Activated CD4-positive, alpha-beta T cell treated with anti-CD3 and anti-CD28 coated beads, Interleukin-2, amount 10 ng/mL, durations not matched to agents 24 days and 14 days (primary cell): ENCODE measurements at regions not wholly inside any gene's neighbourhood (a gene's known extent, or its start where the extent isn't known, plus 50 kb on each side); places are given as distances from the start of the nearest gene placed in this dataset.
"Not testable (repeated sequence)": the region's sequence is repeated elsewhere in the genome, so short reads cannot be mapped to it uniquely, and the experiment has no call there.

Experiments
- DNase-seq: peaks from one replicate; pipeline ENCODE4 v3.0.0; 2022
- H3K27ac Mint-ChIP-seq: one replicate; pipeline ENCODE4 v1.8.0; 2022; ENCODE audit warnings: mild to moderate bottlenecking, mixed read lengths
- H3K27me3 Mint-ChIP-seq: one replicate; pipeline ENCODE4 v1.8.0; 2022; ENCODE audit warnings: mixed read lengths
- H3K36me3 Mint-ChIP-seq: one replicate; pipeline ENCODE4 v1.8.0; 2022; ENCODE audit warnings: low read depth, mild to moderate bottlenecking, mixed read lengths
- H3K4me1 Mint-ChIP-seq: one replicate; pipeline ENCODE4 v1.8.0; 2021; ENCODE audit warnings: mixed read lengths
- H3K4me3 Mint-ChIP-seq: one replicate; pipeline ENCODE4 v1.8.0; 2022; ENCODE audit warnings: mild to moderate bottlenecking, moderate library complexity, mixed read lengths
- H3K9me3 Mint-ChIP-seq: one replicate; pipeline ENCODE4 v1.8.0; 2021; ENCODE audit warnings: mixed read lengths
- intact Hi-C: fragments of 100-400 bp; cut with micrococcal nuclease; formaldehyde crosslinking; loops from one replicate; pipeline ENCODE4 v1.15.1; 2023

DNA sequence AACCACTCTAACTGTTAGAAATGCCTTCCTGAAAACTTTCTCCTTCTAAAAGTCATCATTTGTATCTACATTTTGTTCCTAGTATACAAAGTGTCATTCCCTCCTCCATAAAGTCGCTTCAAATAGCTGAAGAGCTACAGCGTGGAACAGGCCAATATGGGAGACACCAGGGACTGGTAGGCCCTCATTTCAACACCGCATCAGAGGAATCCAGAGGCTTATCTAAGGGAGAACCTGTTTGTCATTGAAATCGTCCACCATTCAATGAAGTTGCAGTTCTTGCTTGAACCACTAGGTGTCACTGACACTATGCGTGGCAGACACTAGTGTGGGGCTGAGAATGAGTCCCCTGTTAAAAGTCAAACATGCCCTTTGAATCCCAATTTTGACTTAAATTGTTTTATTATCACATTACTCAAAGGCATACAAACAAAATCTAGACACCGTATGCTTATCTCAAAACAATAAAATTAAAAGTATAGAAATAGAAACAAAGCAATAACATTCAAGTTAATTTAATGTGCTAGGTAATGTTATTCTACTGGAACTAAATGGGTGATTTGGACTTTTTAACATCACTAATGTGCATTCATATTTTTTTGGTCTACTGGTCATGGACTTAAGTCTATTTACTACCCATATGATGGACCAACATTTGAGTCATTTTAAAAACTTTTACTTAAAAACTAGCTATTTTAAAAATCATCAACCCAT lies 182.3 kb downstream of the FCRL5 start:
- Mint-ChIP-seq H3K27me3 (peaks cover 13% of the 10 kb centered on the region), H3K36me3 (no peaks in the 10 kb centered on the region), H3K27ac (no peak overlapping the region), H3K9me3 (no peaks in the 10 kb centered on the region), H3K4me1 (no peaks in the 10 kb centered on the region), H3K4me3 (no peak overlapping the region)
- intact Hi-C loops: loop anchor here (1.0 to 10.0 kb wide), 2 partner anchors 120 to 175 kb away; no protein-coding TSS in a partner anchor
- DNase-seq: peak; percentile 84

DNA sequence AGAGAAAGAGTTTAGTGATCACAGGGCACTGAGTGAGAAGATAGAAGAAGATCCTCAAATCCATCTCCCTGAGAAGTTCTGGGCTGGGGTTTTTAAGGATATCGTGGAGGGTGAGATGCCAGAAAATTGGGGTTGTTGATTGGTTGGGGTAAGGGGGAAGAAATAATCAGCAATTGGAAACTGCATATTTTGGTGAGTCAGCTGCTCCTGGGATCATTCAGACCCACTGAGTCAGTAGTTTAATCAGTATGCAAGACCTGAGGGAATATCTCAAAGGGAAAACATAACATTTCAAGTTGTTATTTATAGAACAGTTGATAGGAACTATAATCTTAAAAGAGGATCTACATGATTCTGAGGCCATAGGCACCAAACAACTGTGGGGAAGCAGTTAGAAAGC lies 183.4 kb downstream of the FCRL5 start:
- DNase-seq, intact Hi-C loops, H3K4me1 Mint-ChIP-seq, H3K27ac Mint-ChIP-seq, H3K9me3 Mint-ChIP-seq, H3K4me3 Mint-ChIP-seq, H3K36me3 Mint-ChIP-seq: not testable (repeated sequence)
- peaks cover 13% of the 10 kb centered on the region for H3K27me3 Mint-ChIP-seq

DNA sequence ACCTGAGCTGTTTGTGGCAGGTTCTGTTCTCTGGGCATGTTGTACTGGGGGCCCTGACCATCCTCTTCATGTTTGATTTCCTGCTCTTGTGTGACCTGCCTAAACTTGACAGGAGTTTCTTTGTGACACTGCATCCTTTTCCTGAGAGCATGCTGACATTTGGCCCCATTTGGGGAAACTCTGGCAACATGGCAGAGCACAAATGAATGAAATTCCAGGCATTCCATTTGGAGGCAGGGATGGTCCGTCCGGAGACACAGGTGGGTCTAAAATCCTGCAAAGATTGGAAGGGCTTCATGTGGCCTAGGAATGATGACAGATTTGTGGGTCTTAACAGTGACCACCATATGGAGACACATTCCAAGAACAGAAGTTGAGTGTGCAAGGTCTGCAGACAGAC lies 184.0 kb downstream of the FCRL5 start:
- no peaks in the 10 kb centered on the region for H3K4me1 Mint-ChIP-seq
- no peaks in the 10 kb centered on the region for H3K9me3 Mint-ChIP-seq
- no peak overlapping the region for H3K4me3 Mint-ChIP-seq
- H3K27ac Mint-ChIP-seq: no peak overlapping the region
- no peaks in the 10 kb centered on the region for H3K36me3 Mint-ChIP-seq
- peaks cover 13% of the 10 kb centered on the region for H3K27me3 Mint-ChIP-seq
- intact Hi-C loops: no loop called here
- no peak for DNase-seq

DNA sequence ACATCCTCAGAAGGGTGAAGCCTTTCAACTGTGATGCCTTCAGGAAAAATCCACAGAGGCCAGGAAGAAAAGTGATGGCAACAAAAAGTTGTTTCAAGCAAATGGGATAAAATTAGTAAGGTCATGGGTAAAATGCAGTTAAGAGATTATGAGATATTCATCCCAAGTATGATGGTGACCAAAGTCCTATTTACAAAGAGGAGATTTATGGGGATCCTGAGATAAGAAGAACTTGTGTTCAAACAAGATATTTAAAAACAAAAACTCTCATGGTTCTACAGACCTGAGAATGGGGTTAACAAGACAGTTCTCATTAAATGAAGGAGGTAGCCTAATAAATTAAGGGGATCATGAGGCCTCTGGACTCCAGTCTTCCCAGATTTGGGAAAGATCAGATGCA lies 184.4 kb downstream of the FCRL5 start:
- H3K36me3 Mint-ChIP-seq: no peaks in the 10 kb centered on the region
- no peak overlapping the region for H3K4me3 Mint-ChIP-seq
- intact Hi-C loops: no loop called here
- DNase-seq: no peak
- H3K9me3 Mint-ChIP-seq: no peaks in the 10 kb centered on the region
- H3K4me1 Mint-ChIP-seq: no peaks in the 10 kb centered on the region
- H3K27me3 Mint-ChIP-seq: peaks cover 15% of the 10 kb centered on the region
- H3K27ac Mint-ChIP-seq: no peak overlapping the region

DNA sequence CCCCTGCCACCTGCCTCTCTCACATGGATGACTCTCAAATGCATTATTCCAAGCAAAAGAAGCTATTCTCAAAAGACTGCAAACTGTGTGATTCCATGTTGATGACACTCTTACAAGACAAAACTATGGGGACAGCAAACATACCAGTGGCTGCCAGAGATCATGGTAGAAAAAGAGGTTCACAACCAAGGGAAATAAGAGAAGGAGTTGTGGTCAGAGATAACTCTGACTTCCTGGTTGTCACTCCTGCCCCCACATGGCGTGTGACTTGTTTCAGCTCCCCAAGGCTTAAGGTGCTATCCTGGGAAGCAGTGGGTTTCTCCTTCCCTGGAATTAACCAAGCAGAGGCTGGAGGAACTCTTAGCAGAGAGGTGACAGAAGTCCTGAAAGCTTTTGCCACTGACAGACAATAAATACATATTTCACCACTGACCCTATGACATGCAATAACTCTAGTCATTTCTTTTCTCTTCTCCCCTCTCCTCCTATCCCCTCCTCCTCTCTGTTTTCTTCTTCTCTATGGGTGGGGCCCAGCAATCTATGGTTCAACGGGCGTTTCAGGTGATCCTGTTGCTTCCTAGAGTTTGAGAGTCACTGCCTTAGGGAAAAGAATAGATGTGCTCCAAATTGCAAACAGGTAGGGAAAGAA lies 185.1 kb downstream of the FCRL5 start:
- Mint-ChIP-seq H3K9me3 (no peaks in the 10 kb centered on the region), H3K27me3 (peaks cover 15% of the 10 kb centered on the region), H3K27ac (no peak overlapping the region), H3K36me3 (no peaks in the 10 kb centered on the region), H3K4me3 (no peak overlapping the region), H3K4me1 (no peaks in the 10 kb centered on the region)
- no peak for DNase-seq
- intact Hi-C loops: no loop called here

DNA sequence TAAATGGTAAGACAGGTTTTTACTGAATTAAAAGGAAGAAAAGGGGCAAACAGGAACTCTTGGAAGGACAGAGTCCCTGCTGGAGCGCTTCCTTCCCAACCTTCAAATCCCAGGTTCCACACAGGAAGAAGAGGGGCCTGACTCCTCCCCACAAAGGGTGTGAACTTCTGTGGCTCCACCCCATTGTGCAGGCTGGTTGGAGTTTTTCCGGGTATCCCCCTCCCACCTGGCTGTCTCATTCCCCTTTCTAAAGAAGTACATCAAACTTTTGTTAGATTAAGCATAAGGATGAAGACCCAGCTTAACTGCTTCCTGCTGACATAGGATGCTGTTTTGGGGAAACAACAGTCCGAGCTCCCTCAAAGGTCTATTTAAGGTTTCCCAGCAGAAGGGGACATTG lies 187.7 kb downstream of the FCRL5 start:
- peaks cover 14% of the 10 kb centered on the region for H3K27me3 Mint-ChIP-seq
- no peak overlapping the region for H3K27ac Mint-ChIP-seq
- no peaks in the 10 kb centered on the region for H3K36me3 Mint-ChIP-seq
- H3K9me3 Mint-ChIP-seq: no peaks in the 10 kb centered on the region
- intact Hi-C loops: no loop called here
- no peaks in the 10 kb centered on the region for H3K4me1 Mint-ChIP-seq
- DNase-seq: no peak
- no peak overlapping the region for H3K4me3 Mint-ChIP-seq

DNA sequence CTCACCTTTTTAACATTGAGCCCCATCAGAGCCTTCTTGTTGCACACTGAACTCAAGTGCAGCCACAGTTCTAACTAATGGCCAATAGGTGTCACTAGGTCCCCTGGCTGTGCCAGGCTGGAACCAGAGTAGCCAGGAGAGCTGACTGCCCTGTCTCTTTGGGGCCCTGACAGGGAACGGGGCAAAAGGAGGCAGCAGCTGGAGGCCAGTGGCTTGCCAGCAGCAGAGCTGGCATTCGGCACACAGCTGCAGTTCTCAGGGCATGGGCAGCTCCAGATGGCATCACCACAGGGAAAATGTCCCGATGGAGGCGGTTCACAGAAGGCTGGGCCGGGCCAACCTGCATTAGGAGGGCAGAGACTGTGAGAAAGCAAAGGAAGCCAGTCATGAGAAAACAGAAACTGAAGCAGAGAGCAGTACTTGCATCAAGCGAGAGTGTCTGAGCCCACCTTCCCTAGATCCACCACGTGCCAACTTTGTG lies 188.6 kb downstream of the FCRL5 start:
- Mint-ChIP-seq H3K4me3 (no peak overlapping the region), H3K36me3 (no peaks in the 10 kb centered on the region), H3K4me1 (no peaks in the 10 kb centered on the region), H3K27ac (no peak overlapping the region), H3K27me3 (peaks cover 13% of the 10 kb centered on the region), H3K9me3 (no peaks in the 10 kb centered on the region)
- no peak for DNase-seq
- intact Hi-C loops: no loop called here

DNA sequence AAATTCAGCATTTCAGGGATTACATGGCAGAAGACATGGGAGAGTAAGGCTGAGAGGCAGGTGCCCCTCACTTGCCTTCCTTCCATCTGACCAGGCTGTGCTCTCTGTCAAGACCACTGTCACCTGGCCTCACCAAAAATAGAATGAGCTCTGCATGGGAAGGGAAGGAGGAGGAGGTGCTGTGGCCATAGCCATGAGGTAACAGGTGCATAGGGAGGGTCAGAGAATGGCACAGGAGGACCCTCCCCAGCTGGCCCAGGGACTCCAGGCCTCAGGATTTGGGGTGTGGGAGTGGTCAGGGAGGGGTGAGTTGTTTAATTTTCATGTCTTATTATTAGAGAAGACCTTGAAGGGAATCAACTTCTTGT lies 192.3 kb downstream of the FCRL5 start:
- no peak for DNase-seq
- peaks cover 11% of the 10 kb centered on the region for H3K27me3 Mint-ChIP-seq
- H3K4me1 Mint-ChIP-seq: no peaks in the 10 kb centered on the region
- H3K9me3 Mint-ChIP-seq: no peaks in the 10 kb centered on the region
- H3K27ac Mint-ChIP-seq: no peak overlapping the region
- H3K36me3 Mint-ChIP-seq: no peaks in the 10 kb centered on the region
- intact Hi-C loops: no loop called here
- H3K4me3 Mint-ChIP-seq: no peak overlapping the region

DNA sequence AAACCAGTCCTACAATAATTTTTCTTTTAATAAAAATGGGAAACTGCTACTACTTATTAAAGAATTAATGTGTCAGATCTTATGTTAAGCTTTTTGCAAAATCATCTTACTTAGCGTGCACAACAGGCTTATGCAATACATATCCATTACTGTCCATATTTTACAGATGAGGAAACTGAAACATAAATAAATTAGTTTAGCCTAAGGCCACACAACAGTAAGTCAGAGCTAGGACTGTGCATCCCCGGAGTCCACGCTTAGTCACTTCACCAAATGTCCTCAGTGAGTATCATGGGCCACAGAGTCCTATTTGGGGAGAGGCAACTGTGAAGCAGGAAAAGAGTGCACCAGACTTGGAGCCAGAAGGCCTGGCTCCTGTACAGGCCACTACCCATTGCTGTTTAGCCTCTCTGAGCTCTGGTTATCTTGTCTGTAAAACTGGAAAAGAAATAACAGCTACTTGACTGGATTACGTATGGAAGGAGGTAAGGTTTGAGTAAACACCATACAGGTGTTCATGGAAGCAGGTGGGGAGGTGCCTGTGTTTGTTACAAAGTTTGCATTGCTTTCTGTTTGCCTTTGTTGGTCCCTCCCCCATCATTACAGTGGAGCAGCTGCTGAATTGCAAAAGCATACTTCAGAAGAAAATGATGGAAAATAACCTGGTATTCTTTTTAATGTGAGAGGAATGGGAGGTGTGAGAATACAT lies 192.8 kb downstream of the FCRL5 start:
- H3K27me3 Mint-ChIP-seq: peaks cover 11% of the 10 kb centered on the region
- no peak overlapping the region for H3K4me3 Mint-ChIP-seq
- H3K9me3 Mint-ChIP-seq: no peaks in the 10 kb centered on the region
- no peak overlapping the region for H3K27ac Mint-ChIP-seq
- no peak for DNase-seq
- intact Hi-C loops: no loop called here
- H3K36me3 Mint-ChIP-seq: no peaks in the 10 kb centered on the region
- H3K4me1 Mint-ChIP-seq: no peaks in the 10 kb centered on the region

DNA sequence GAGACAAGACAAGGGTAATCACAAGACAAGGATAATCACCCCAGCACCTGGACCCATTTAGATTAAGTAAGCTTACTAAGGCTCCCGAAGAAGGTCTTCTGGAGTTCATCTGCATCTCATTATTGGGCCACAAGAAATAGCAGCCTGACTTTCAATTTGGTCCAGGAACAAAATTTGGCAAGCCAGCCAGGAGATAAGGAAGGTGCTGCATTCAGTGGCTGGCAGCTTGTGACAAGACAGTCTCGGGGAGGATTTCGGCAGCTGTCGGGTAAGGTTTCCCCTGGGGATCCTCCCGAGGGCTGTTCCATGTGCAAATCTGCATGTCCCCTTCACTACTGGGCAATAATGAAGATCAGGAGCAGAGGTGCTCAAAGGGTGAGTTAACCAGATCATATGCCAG lies 195.2 kb downstream of the FCRL5 start:
- Mint-ChIP-seq H3K36me3 (no peaks in the 10 kb centered on the region), H3K4me1 (no peaks in the 10 kb centered on the region), H3K9me3 (no peaks in the 10 kb centered on the region), H3K4me3 (no peak overlapping the region), H3K27me3 (peaks cover 9% of the 10 kb centered on the region), H3K27ac (no peak overlapping the region)
- no peak for DNase-seq
- intact Hi-C loops: no loop called here

DNA sequence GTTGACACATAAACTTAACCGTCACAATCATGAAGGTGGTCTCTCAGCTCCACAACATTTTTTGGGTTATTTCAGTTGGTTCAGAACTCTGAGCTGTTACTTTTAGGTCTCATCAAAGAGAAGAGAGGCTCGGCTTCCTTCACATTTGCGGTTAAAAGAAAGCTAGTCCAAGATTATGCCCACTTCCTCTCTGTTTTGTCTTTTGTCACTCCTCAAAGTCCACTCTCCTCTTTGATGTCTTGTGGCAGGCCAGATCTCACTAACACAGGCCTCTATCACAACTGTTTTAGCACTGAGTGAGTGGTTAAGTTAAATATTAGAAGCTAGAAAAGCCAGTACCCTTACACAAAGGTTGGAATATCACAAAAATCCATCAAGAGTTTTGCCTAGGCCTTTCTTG lies 195.7 kb downstream of the FCRL5 start:
- no peaks in the 10 kb centered on the region for H3K4me1 Mint-ChIP-seq

DNA sequence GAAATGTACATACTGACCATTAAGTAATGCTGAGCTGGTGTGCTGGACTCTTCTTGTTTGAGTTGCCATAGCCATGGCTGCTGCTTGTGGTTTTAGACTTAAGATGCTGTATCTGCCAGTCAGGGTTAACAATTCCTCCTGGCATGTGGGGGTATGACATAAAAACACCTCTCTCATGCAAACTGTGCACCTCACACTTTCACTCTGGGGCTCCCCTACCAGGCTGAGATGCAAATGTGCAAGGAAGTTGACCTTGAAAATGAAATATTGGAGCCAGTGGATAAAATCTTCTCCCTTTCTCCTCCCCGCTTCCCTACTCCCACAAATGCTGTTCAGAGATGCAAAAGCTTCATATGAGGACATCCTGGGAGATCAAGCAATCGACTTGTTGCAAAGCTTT lies 198.8 kb downstream of the FCRL5 start:
- peaks cover 2% of the 10 kb centered on the region for H3K4me1 Mint-ChIP-seq
- H3K27ac Mint-ChIP-seq: no peak overlapping the region
- no peak for DNase-seq
- no peaks in the 10 kb centered on the region for H3K36me3 Mint-ChIP-seq
- H3K27me3 Mint-ChIP-seq: peaks cover 11% of the 10 kb centered on the region
- H3K4me3 Mint-ChIP-seq: no peak overlapping the region
- intact Hi-C loops: no loop called here
- H3K9me3 Mint-ChIP-seq: no peaks in the 10 kb centered on the region

More for the DNA sequence above, 195.7 kb downstream of the FCRL5 start:
- Mint-ChIP-seq H3K4me3 (no peak overlapping the region), H3K27me3 (peaks cover 6% of the 10 kb centered on the region), H3K9me3 (no peaks in the 10 kb centered on the region), H3K36me3 (no peaks in the 10 kb centered on the region), H3K27ac (no peak overlapping the region)
- DNase-seq: no peak
- intact Hi-C loops: no loop called here

DNA sequence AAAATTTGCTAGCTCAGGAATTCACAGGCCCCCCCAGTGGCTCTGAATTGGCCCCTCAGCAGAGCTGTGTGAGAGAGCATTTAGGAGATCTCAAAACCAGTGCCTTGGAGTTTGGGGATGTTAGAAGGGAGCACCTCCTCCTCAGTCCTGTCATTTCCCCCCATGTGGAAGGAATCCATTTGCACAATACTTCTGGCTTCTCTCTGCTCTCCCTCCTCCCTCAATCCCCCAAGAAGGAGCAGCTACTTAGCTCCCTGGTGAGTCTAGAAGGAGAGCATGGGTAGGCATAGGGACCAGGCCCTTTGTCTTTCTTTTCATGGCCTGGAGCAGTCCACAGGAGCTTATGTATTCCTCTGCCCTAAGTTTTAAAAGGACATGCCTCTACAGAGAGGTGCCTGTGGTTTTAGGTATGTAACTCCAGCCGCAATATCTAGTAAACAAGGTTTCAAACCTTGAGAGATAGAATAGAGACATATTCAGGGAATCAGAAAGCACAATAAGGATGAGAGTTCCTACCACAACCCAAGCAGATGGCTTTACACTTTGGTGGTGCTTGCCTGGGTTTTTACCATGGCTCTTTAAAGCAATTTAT lies 199.4 kb downstream of the FCRL5 start:
- Mint-ChIP-seq H3K4me3 (no peak overlapping the region), H3K27ac (no peak overlapping the region)
- intact Hi-C loops: no loop called here

DNA sequence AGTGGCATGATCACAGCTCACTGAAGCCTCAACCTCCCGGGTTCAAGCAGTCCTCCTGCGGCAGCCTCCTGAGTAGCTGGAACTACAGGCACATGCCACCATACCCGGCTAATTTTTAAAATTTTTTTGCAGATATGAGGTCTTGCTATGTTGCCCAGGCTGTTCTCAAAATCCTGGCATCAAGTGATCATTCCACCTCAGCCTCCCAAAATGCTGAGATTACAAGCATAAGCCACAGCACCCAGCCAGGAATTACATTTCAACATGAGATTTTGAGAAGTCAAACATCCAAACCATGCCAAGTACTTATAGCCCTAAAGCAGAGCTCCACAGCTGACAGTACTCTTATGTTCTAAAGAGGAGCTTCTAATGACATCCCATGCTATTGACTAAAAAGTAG lies 200.1 kb downstream of the FCRL5 start:
- no peak overlapping the region for H3K27ac Mint-ChIP-seq
- intact Hi-C loops: no loop called here
- H3K9me3 Mint-ChIP-seq: no peaks in the 10 kb centered on the region
- no peak for DNase-seq
- H3K36me3 Mint-ChIP-seq: no peaks in the 10 kb centered on the region
- H3K4me3 Mint-ChIP-seq: no peak overlapping the region
- H3K27me3 Mint-ChIP-seq: peaks cover 9% of the 10 kb centered on the region
- H3K4me1 Mint-ChIP-seq: peaks cover 2% of the 10 kb centered on the region

More for the DNA sequence above, 199.4 kb downstream of the FCRL5 start:
- no peaks in the 10 kb centered on the region for H3K9me3 Mint-ChIP-seq
- H3K27me3 Mint-ChIP-seq: peaks cover 9% of the 10 kb centered on the region
- DNase-seq: no peak
- peaks cover 2% of the 10 kb centered on the region for H3K4me1 Mint-ChIP-seq
- no peaks in the 10 kb centered on the region for H3K36me3 Mint-ChIP-seq
